ENCODE measurements at regions not wholly inside any gene's neighbourhood (a gene's known extent, or its start where the extent isn't known, plus 50 kb on each side); places are given as distances from the start of the nearest gene placed in this dataset.

- H3F3A ChIP-seq (ENCODE audit: control insufficient read depth, insufficient read depth) = no peaks in the 10 kb centered on the region
- TF ChIP-seq CTCF (IDR thresholded peaks at IDR 0.05; ENCODE audit: low read depth, low read length, poor library complexity, severe bottlenecking) (no peak), EZH2phosphoT487 (IDR thresholded peaks at IDR 0.05; ENCODE audit: borderline replicate concordance, low read length) (no peak)
- H3K4me1 ChIP-seq (ENCODE audit: control insufficient read depth, low read length) = no peaks in the 10 kb centered on the region
- H3K9me3 ChIP-seq (ENCODE audit: control insufficient read depth, insufficient read depth, low read length) = no peaks in the 10 kb centered on the region
- no peak overlapping the region for H3K4me3 ChIP-seq (ENCODE audit: low read length)
- no peaks in the 10 kb centered on the region for H3K36me3 ChIP-seq (ENCODE audit: control insufficient read depth, low read length)
- H3K27ac ChIP-seq (ENCODE audit: low read depth, low read length) = no peak overlapping the region
- H3K4me2 ChIP-seq (ENCODE audit: low read length) = no peak overlapping the region
- no peaks in the 10 kb centered on the region for H3K9me2 ChIP-seq (replicated peaks; ENCODE audit: control insufficient read depth, low read length)
- H4K20me1 ChIP-seq (ENCODE audit: control insufficient read depth, insufficient read depth, low read depth, low read length) = no peaks in the 10 kb centered on the region
- H3K27me3 ChIP-seq (ENCODE audit: control insufficient read depth, low read length) = peaks cover 5% of the 10 kb centered on the region; the same call in 1 of the 2 replicates
- H3K79me2 ChIP-seq (ENCODE audit: control insufficient read depth, low read length) = no peaks in the 10 kb centered on the region
Measured at GRCh38 chr1:38625939-38626338, 233.6 kb downstream of the RRAGC start.

DNA sequence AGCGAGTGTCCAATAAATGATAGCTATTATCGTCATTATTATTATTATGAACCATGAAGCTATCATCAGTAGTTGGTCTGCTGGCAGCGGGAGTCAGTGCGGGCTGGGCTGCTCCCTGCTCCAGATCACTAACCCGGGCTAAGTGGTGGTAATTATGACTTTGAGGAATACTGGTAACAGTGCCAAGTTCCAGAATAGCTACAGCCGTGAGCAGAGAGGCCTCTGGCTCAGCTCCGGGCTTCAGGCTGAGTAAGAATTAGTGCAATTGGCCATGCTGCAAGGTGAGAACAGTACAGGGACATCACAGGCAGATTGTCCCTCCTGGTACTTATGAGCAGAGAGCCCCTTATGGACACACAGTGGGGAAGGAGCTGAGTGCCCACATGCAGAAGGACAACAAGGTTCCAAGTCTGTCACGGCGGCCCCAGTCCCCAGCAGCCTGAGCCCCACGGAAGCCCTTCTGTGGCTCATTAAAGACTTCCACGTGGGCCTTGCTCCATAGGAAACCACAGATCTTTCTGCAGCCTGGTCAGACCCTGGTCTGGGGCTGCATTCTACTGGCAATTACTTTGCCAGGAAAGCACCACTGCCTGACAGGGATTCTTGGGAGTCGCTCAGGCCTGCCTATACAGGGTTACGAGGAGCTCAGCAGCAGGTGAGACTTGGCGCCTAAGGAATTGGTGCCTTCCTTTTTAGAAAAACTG, 235.1 kb downstream of the RRAGC start:
- no peak overlapping the region for H3K4me3 ChIP-seq (ENCODE audit: low read length)
- no peaks in the 10 kb centered on the region for H3K9me2 ChIP-seq (replicated peaks; ENCODE audit: control insufficient read depth, low read length)
- no peaks in the 10 kb centered on the region for H3K36me3 ChIP-seq (ENCODE audit: control insufficient read depth, low read length)
- H3K4me1 ChIP-seq (ENCODE audit: control insufficient read depth, low read length) = no peaks in the 10 kb centered on the region
- TF ChIP-seq EZH2phosphoT487 (IDR thresholded peaks at IDR 0.05; ENCODE audit: borderline replicate concordance, low read length) (no peak), CTCF (IDR thresholded peaks at IDR 0.05; ENCODE audit: low read depth, low read length, poor library complexity, severe bottlenecking) (no peak)
- no peaks in the 10 kb centered on the region for H3K9me3 ChIP-seq (ENCODE audit: control insufficient read depth, insufficient read depth, low read length)
- no peaks in the 10 kb centered on the region for H4K20me1 ChIP-seq (ENCODE audit: control insufficient read depth, insufficient read depth, low read depth, low read length)
- no peak overlapping the region for H3K4me2 ChIP-seq (ENCODE audit: low read length)
- no peaks in the 10 kb centered on the region for H3K79me2 ChIP-seq (ENCODE audit: control insufficient read depth, low read length)
- no peak overlapping the region for H3K27ac ChIP-seq (ENCODE audit: low read depth, low read length)
- no peaks in the 10 kb centered on the region for H3F3A ChIP-seq (ENCODE audit: control insufficient read depth, insufficient read depth)
- H3K27me3 ChIP-seq (ENCODE audit: control insufficient read depth, low read length) = peaks cover 5% of the 10 kb centered on the region; the same call in 1 of the 2 replicates

DNA sequence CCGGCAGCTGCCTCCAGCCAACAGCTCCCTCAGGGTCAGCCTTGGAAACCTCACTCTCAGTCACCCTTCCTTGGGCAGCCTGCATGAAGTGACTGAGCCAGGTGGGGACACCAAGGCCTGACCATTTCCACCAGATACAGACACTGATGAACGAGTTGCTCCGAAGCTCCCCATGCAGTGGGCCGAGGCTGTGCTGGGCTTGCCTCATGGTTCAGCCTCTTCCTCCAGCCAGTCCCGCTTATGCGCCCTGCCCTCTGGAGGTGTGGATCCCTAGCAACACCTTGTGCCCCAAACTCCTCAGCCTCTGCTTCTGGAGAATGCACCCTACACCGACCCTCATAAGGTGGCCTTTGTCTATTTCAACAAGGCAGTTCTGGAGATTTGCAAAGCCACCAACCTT, 236.0 kb downstream of the RRAGC start:
- no peaks in the 10 kb centered on the region for H3K4me1 ChIP-seq (ENCODE audit: control insufficient read depth, low read length)
- no peak overlapping the region for H3K4me3 ChIP-seq (ENCODE audit: low read length)
- H3K36me3 ChIP-seq (ENCODE audit: control insufficient read depth, low read length) = no peaks in the 10 kb centered on the region
- H3K27ac ChIP-seq (ENCODE audit: low read depth, low read length) = no peak overlapping the region
- no peaks in the 10 kb centered on the region for H3F3A ChIP-seq (ENCODE audit: control insufficient read depth, insufficient read depth)
- peaks cover 7% of the 10 kb centered on the region for H3K27me3 ChIP-seq (ENCODE audit: control insufficient read depth, low read length)
- no peaks in the 10 kb centered on the region for H3K9me2 ChIP-seq (replicated peaks; ENCODE audit: control insufficient read depth, low read length)
- H3K4me2 ChIP-seq (ENCODE audit: low read length) = no peak overlapping the region
- TF ChIP-seq CTCF (IDR thresholded peaks at IDR 0.05; ENCODE audit: low read depth, low read length, poor library complexity, severe bottlenecking) (no peak), EZH2phosphoT487 (IDR thresholded peaks at IDR 0.05; ENCODE audit: borderline replicate concordance, low read length) (no peak)
- H3K9me3 ChIP-seq (ENCODE audit: control insufficient read depth, insufficient read depth, low read length) = no peaks in the 10 kb centered on the region
- no peaks in the 10 kb centered on the region for H4K20me1 ChIP-seq (ENCODE audit: control insufficient read depth, insufficient read depth, low read depth, low read length)
- no peaks in the 10 kb centered on the region for H3K79me2 ChIP-seq (ENCODE audit: control insufficient read depth, low read length)

Data from DOHH2 (cell line).